ENCODE measurements at regions not wholly inside any gene's neighbourhood (a gene's known extent, or its start where the extent isn't known, plus 50 kb on each side); places are given as distances from the start of the nearest gene placed in this dataset.
"Not testable (repeated sequence)": the region's sequence is repeated elsewhere in the genome, so short reads cannot be mapped to it uniquely, and the experiment has no call there.

- CTCF ChIA-PET; H3K9me3 ChIP-seq (ENCODE audit: control extremely low read depth in 1 of 5, control insufficient read depth in 4 of 5, insufficient read depth in 2 of 5, low read depth in 1 of 5, low read length in 4 of 5); H3K4me1 ChIP-seq (ENCODE audit: control extremely low read depth in 1 of 4, control insufficient read depth in 4 of 4, insufficient read depth in 4 of 4, low read length in 3 of 4); H3K27ac ChIP-seq (ENCODE audit: insufficient read depth in 1 of 2, low read depth in 1 of 2, low read length in 2 of 2, poor library complexity in 1 of 2, severe bottlenecking in 2 of 2); POLR2A ChIA-PET; DNase-seq; H3K36me3 ChIP-seq (ENCODE audit: control insufficient read depth in 4 of 4, insufficient read depth in 4 of 4, low read length in 3 of 4); H3K4me3 ChIP-seq (ENCODE audit: control insufficient read depth in 1 of 7, extremely low read depth in 1 of 7, insufficient read depth in 4 of 7, low read depth in 2 of 7, low read length in 6 of 7); H3K27me3 ChIP-seq (replicated peaks in 2 of 5; ENCODE audit: control insufficient read depth in 4 of 5, insufficient read depth in 5 of 5, low read length in 4 of 5): not testable (repeated sequence)
- WGBS (ENCODE audit: insufficient coverage): no CpG with 5 or more reads among the region's 2 CpGs
Observed at GRCh38 chr1:223936592-223936991, 90.8 kb upstream of the TP53BP2 start.

GRCh38 chr1:223931476-223931875 lies 85.7 kb upstream of the TP53BP2 start:
- CTCF ChIA-PET; H3K36me3 ChIP-seq (ENCODE audit: control insufficient read depth in 4 of 4, insufficient read depth in 4 of 4, low read length in 3 of 4); H3K27ac ChIP-seq (ENCODE audit: insufficient read depth in 1 of 2, low read depth in 1 of 2, low read length in 2 of 2, poor library complexity in 1 of 2, severe bottlenecking in 2 of 2); H3K9me3 ChIP-seq (ENCODE audit: control extremely low read depth in 1 of 5, control insufficient read depth in 4 of 5, insufficient read depth in 2 of 5, low read depth in 1 of 5, low read length in 4 of 5); POLR2A ChIA-PET; H3K4me1 ChIP-seq (ENCODE audit: control extremely low read depth in 1 of 4, control insufficient read depth in 4 of 4, insufficient read depth in 4 of 4, low read length in 3 of 4); H3K4me3 ChIP-seq (ENCODE audit: control insufficient read depth in 1 of 7, extremely low read depth in 1 of 7, insufficient read depth in 4 of 7, low read depth in 2 of 7, low read length in 6 of 7); H3K27me3 ChIP-seq (replicated peaks in 2 of 5; ENCODE audit: control insufficient read depth in 4 of 5, insufficient read depth in 5 of 5, low read length in 4 of 5): not testable (repeated sequence)
- peak in 2 of 3 donors; percentile 14 to 36 for DNase-seq
- no CpG with 5 or more reads among the region's 1 CpG for WGBS (ENCODE audit: insufficient coverage)

- H3K9me3 ChIP-seq (ENCODE audit: control extremely low read depth in 1 of 5, control insufficient read depth in 4 of 5, insufficient read depth in 2 of 5, low read depth in 1 of 5, low read length in 4 of 5); CTCF ChIA-PET; POLR2A ChIA-PET; H3K27me3 ChIP-seq (replicated peaks in 2 of 5; ENCODE audit: control insufficient read depth in 4 of 5, insufficient read depth in 5 of 5, low read length in 4 of 5); H3K36me3 ChIP-seq (ENCODE audit: control insufficient read depth in 4 of 4, insufficient read depth in 4 of 4, low read length in 3 of 4); H3K27ac ChIP-seq (ENCODE audit: insufficient read depth in 1 of 2, low read depth in 1 of 2, low read length in 2 of 2, poor library complexity in 1 of 2, severe bottlenecking in 2 of 2); H3K4me1 ChIP-seq (ENCODE audit: control extremely low read depth in 1 of 4, control insufficient read depth in 4 of 4, insufficient read depth in 4 of 4, low read length in 3 of 4); DNase-seq; H3K4me3 ChIP-seq (ENCODE audit: control insufficient read depth in 1 of 7, extremely low read depth in 1 of 7, insufficient read depth in 4 of 7, low read depth in 2 of 7, low read length in 6 of 7): not testable (repeated sequence)
- whole genome bisulfite sequencing (ENCODE audit: insufficient coverage): no CpG with 5 or more reads among the region's 4 CpGs
Observed at GRCh38 chr1:223920805-223921204, 75.1 kb upstream of the TP53BP2 start.

- CTCF ChIA-PET; DNase-seq; H3K27ac ChIP-seq (ENCODE audit: insufficient read depth in 1 of 2, low read depth in 1 of 2, low read length in 2 of 2, poor library complexity in 1 of 2, severe bottlenecking in 2 of 2); H3K27me3 ChIP-seq (replicated peaks in 2 of 5; ENCODE audit: control insufficient read depth in 4 of 5, insufficient read depth in 5 of 5, low read length in 4 of 5); H3K9me3 ChIP-seq (ENCODE audit: control extremely low read depth in 1 of 5, control insufficient read depth in 4 of 5, insufficient read depth in 2 of 5, low read depth in 1 of 5, low read length in 4 of 5); H3K36me3 ChIP-seq (ENCODE audit: control insufficient read depth in 4 of 4, insufficient read depth in 4 of 4, low read length in 3 of 4); H3K4me3 ChIP-seq (ENCODE audit: control insufficient read depth in 1 of 7, extremely low read depth in 1 of 7, insufficient read depth in 4 of 7, low read depth in 2 of 7, low read length in 6 of 7); H3K4me1 ChIP-seq (ENCODE audit: control extremely low read depth in 1 of 4, control insufficient read depth in 4 of 4, insufficient read depth in 4 of 4, low read length in 3 of 4); POLR2A ChIA-PET: not testable (repeated sequence)
- no CpG with 5 or more reads among the region's 2 CpGs for WGBS (ENCODE audit: insufficient coverage)
Observed at GRCh38 chr1:223915476-223915875, 69.7 kb upstream of the TP53BP2 start.

GRCh38 chr1:223913715-223914114 lies 68.0 kb upstream of the TP53BP2 start:
- H3K9me3 ChIP-seq (ENCODE audit: control extremely low read depth in 1 of 5, control insufficient read depth in 4 of 5, insufficient read depth in 2 of 5, low read depth in 1 of 5, low read length in 4 of 5); H3K4me3 ChIP-seq (ENCODE audit: control insufficient read depth in 1 of 7, extremely low read depth in 1 of 7, insufficient read depth in 4 of 7, low read depth in 2 of 7, low read length in 6 of 7); H3K27ac ChIP-seq (ENCODE audit: insufficient read depth in 1 of 2, low read depth in 1 of 2, low read length in 2 of 2, poor library complexity in 1 of 2, severe bottlenecking in 2 of 2); CTCF ChIA-PET; H3K4me1 ChIP-seq (ENCODE audit: control extremely low read depth in 1 of 4, control insufficient read depth in 4 of 4, insufficient read depth in 4 of 4, low read length in 3 of 4); POLR2A ChIA-PET; DNase-seq; H3K27me3 ChIP-seq (replicated peaks in 2 of 5; ENCODE audit: control insufficient read depth in 4 of 5, insufficient read depth in 5 of 5, low read length in 4 of 5); H3K36me3 ChIP-seq (ENCODE audit: control insufficient read depth in 4 of 4, insufficient read depth in 4 of 4, low read length in 3 of 4): not testable (repeated sequence)
- WGBS (ENCODE audit: insufficient coverage): no CpG with 5 or more reads among the region's 2 CpGs

GRCh38 chr1:223907943-223908587 lies 62.3 kb upstream of the TP53BP2 start:
- POLR2A ChIA-PET; H3K4me1 ChIP-seq (ENCODE audit: control extremely low read depth in 1 of 4, control insufficient read depth in 4 of 4, insufficient read depth in 4 of 4, low read length in 3 of 4); H3K9me3 ChIP-seq (ENCODE audit: control extremely low read depth in 1 of 5, control insufficient read depth in 4 of 5, insufficient read depth in 2 of 5, low read depth in 1 of 5, low read length in 4 of 5); H3K27me3 ChIP-seq (replicated peaks in 2 of 5; ENCODE audit: control insufficient read depth in 4 of 5, insufficient read depth in 5 of 5, low read length in 4 of 5); H3K4me3 ChIP-seq (ENCODE audit: control insufficient read depth in 1 of 7, extremely low read depth in 1 of 7, insufficient read depth in 4 of 7, low read depth in 2 of 7, low read length in 6 of 7); DNase-seq; H3K36me3 ChIP-seq (ENCODE audit: control insufficient read depth in 4 of 4, insufficient read depth in 4 of 4, low read length in 3 of 4); H3K27ac ChIP-seq (ENCODE audit: insufficient read depth in 1 of 2, low read depth in 1 of 2, low read length in 2 of 2, poor library complexity in 1 of 2, severe bottlenecking in 2 of 2): not testable (repeated sequence)
- CTCF ChIA-PET: interaction anchor here (1.2 to 2.6 kb wide), 2 partner anchors 96 to 102 kb away, joined by 3 to 8 read pairs; no protein-coding TSS in a partner anchor
- WGBS (ENCODE audit: insufficient coverage): no CpG with 5 or more reads among the region's 4 CpGs

- H3K36me3 ChIP-seq (ENCODE audit: control insufficient read depth in 4 of 4, insufficient read depth in 4 of 4, low read length in 3 of 4); CTCF ChIA-PET; H3K4me1 ChIP-seq (ENCODE audit: control extremely low read depth in 1 of 4, control insufficient read depth in 4 of 4, insufficient read depth in 4 of 4, low read length in 3 of 4); H3K9me3 ChIP-seq (ENCODE audit: control extremely low read depth in 1 of 5, control insufficient read depth in 4 of 5, insufficient read depth in 2 of 5, low read depth in 1 of 5, low read length in 4 of 5); H3K27me3 ChIP-seq (replicated peaks in 2 of 5; ENCODE audit: control insufficient read depth in 4 of 5, insufficient read depth in 5 of 5, low read length in 4 of 5); POLR2A ChIA-PET; H3K27ac ChIP-seq (ENCODE audit: insufficient read depth in 1 of 2, low read depth in 1 of 2, low read length in 2 of 2, poor library complexity in 1 of 2, severe bottlenecking in 2 of 2); H3K4me3 ChIP-seq (ENCODE audit: control insufficient read depth in 1 of 7, extremely low read depth in 1 of 7, insufficient read depth in 4 of 7, low read depth in 2 of 7, low read length in 6 of 7); DNase-seq: not testable (repeated sequence)
- WGBS (ENCODE audit: insufficient coverage): no CpG with 5 or more reads among the region's 1 CpG
Observed at GRCh38 chr1:223903221-223903620, 57.5 kb upstream of the TP53BP2 start.
